Large intestine (tissue), 3 donors: ENCODE measurements at regions not wholly inside any gene's neighbourhood (a gene's known extent, or its start where the extent isn't known, plus 50 kb on each side); places are given as distances from the start of the nearest gene placed in this dataset.
"Not testable (repeated sequence)": the region's sequence is repeated elsewhere in the genome, so short reads cannot be mapped to it uniquely, and the experiment has no call there.

ENCODE experiments used
- DNase-seq, 2 donors: peaks; one replicate each; pipeline versions ENCODE4 v3.0.0 to v3.0.0-alpha.2; 2013
- H3K27ac ChIP-seq: one replicate; pipeline ENCODE4 v1.5.1; 2013; ENCODE audit warnings: low read length
- H3K27me3 ChIP-seq: 2 replicates; pipeline ENCODE4 v1.6.1; 2013; ENCODE audit warnings: low read length; ENCODE audit not compliant: control insufficient read depth, insufficient read depth
- H3K36me3 ChIP-seq: 2 replicates; pipeline ENCODE4 v1.6.1; 2013; ENCODE audit warnings: low read length; ENCODE audit not compliant: control insufficient read depth, insufficient read depth
- H3K4me1 ChIP-seq: one replicate; pipeline ENCODE4 v1.6.1; 2013; ENCODE audit warnings: low read length; ENCODE audit not compliant: control insufficient read depth, insufficient read depth
- H3K4me3 ChIP-seq: one replicate; pipeline ENCODE4 v1.5.1; 2013; ENCODE audit warnings: low read length
- H3K9me3 ChIP-seq: one replicate; pipeline ENCODE4 v1.6.1; 2013; ENCODE audit warnings: mild to moderate bottlenecking, low read depth, low read length, moderate library complexity; ENCODE audit not compliant: control insufficient read depth
- WGBS: methylation state at CpG from one replicate; pipeline ENCODE4 v1.1.5; 2013; ENCODE audit warnings: low lambda C conversion rate; ENCODE audit not compliant: insufficient coverage; 5-methylcytosine and 5-hydroxymethylcytosine counted together

- DNase-seq: no peak
- 90% methylated on average over 2 of the region's 2 CpGs for WGBS
- H3K9me3 ChIP-seq: no peaks in the 10 kb centered on the region
- H3K4me3 ChIP-seq: no peak overlapping the region
- H3K27ac ChIP-seq: no peak overlapping the region
- H3K36me3 ChIP-seq: no peaks in the 10 kb centered on the region
- H3K4me1 ChIP-seq: no peaks in the 10 kb centered on the region
- H3K27me3 ChIP-seq: no peaks in the 10 kb centered on the region
Observed at GRCh38 chr10:81200801-81201200, 663.1 kb downstream of the SH2D4B start.

DNA sequence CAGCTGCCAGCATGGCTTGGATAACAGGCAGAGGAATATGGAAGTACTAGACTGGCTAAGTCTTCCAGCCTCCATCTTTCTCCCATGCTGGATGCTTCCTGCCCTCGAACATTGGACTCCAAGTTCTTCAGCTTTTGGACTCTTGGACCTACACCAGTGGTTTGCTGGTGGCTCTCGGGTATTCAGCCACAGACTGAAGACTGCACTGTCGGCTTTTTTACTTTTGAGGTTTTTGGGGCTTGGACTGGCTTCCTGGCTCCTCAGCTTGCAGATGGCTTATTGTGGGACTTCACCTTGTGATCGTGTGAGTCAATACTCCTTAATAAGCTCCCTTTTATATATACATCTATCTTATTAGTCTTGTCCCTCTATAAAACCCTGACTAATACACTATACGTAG is 667.6 kb upstream of the NRG3 start:
- WGBS: 78% methylated on average over 1 of the region's 5 CpGs
- H3K27me3 ChIP-seq, H3K27ac ChIP-seq, H3K9me3 ChIP-seq, DNase-seq, H3K4me3 ChIP-seq, H3K36me3 ChIP-seq, H3K4me1 ChIP-seq: not testable (repeated sequence)

GRCh38 chr10:81213370-81213769 is 661.6 kb upstream of the NRG3 start:
- Histone ChIP-seq H3K9me3 (no peaks in the 10 kb centered on the region), H3K4me1 (no peaks in the 10 kb centered on the region), H3K27ac (no peak overlapping the region), H3K4me3 (no peak overlapping the region), H3K27me3 (no peaks in the 10 kb centered on the region), H3K36me3 (no peaks in the 10 kb centered on the region)
- 29% methylated on average over 1 of the region's 1 CpG for WGBS
- DNase-seq: no peak

- Histone ChIP-seq H3K36me3 (no peaks in the 10 kb centered on the region), H3K27me3 (no peaks in the 10 kb centered on the region), H3K27ac (no peak overlapping the region), H3K9me3 (no peaks in the 10 kb centered on the region), H3K4me1 (no peaks in the 10 kb centered on the region), H3K4me3 (no peak overlapping the region)
- no peak for DNase-seq
- WGBS: 100% methylated on average over 1 of the region's 3 CpGs
Observed at GRCh38 chr10:81215498-81215897, 659.5 kb upstream of the NRG3 start.

DNA sequence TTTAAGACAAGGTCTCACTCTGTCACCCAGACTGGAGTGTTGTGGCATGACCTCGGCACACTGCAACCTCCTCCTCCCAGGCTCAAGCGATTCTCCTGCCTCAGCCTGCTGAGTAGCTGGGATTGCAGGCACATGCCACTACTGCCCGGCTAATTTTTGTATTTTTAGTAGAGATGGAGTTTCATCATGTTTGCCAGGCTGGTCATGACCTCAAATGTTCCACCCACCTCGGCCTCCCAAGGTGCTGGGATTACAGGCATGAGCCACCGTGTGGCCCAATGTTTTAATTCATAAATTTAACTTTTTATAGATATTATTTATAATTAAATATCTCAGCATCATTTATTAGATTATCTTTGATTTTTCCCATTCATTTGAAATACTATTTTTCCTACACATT is 658.0 kb upstream of the NRG3 start:
- 90% methylated on average over 2 of the region's 5 CpGs for WGBS
- Histone ChIP-seq H3K27ac (no peak overlapping the region), H3K4me3 (no peak overlapping the region), H3K36me3 (no peaks in the 10 kb centered on the region), H3K27me3 (no peaks in the 10 kb centered on the region), H3K4me1 (no peaks in the 10 kb centered on the region), H3K9me3 (no peaks in the 10 kb centered on the region)
- DNase-seq: no peak

- WGBS: 96% methylated on average over 2 of the region's 4 CpGs
- no peak overlapping the region for H3K4me3 ChIP-seq
- no peak overlapping the region for H3K27ac ChIP-seq
- no peaks in the 10 kb centered on the region for H3K4me1 ChIP-seq
- H3K27me3 ChIP-seq: no peaks in the 10 kb centered on the region
- H3K36me3 ChIP-seq: no peaks in the 10 kb centered on the region
- peaks cover 3% of the 10 kb centered on the region for H3K9me3 ChIP-seq
- DNase-seq: no peak
Observed at GRCh38 chr10:81218307-81218706, 656.7 kb upstream of the NRG3 start.

DNA sequence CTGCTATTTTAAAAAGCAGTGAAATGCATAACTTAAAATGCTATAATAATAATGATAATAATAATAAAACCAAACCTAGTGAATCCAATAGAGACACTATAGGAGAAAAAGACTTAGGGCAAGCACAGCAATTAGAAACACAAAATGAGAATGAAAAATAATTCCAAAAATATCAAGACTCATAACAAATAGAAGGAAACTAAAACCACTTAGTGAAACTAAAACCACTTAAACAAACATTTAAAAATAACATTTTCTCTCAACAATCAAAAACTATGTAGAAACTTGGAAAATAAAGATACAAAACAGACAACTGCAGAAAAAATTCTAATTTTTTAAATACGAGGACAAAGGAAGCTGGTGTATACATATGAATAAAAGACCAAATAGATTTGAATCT is 655.2 kb upstream of the NRG3 start:
- Histone ChIP-seq H3K36me3 (no peaks in the 10 kb centered on the region), H3K9me3 (peaks cover 5% of the 10 kb centered on the region), H3K27me3 (no peaks in the 10 kb centered on the region), H3K27ac (no peak overlapping the region), H3K4me1 (no peaks in the 10 kb centered on the region), H3K4me3 (no peak overlapping the region)
- no peak for DNase-seq
- 63% methylated on average over 1 of the region's 1 CpG for WGBS

GRCh38 chr10:81248886-81249285 is 626.1 kb upstream of the NRG3 start:
- Histone ChIP-seq H3K27ac (no peak overlapping the region), H3K4me3 (no peak overlapping the region), H3K9me3 (no peaks in the 10 kb centered on the region), H3K36me3 (no peaks in the 10 kb centered on the region), H3K4me1 (no peaks in the 10 kb centered on the region), H3K27me3 (no peaks in the 10 kb centered on the region)
- no peak for DNase-seq
- WGBS: 80% methylated on average over 1 of the region's 3 CpGs

GRCh38 chr10:81251457-81252115 is 623.4 kb upstream of the NRG3 start:
- H3K36me3 ChIP-seq: no peaks in the 10 kb centered on the region
- H3K9me3 ChIP-seq: no peaks in the 10 kb centered on the region
- H3K4me1 ChIP-seq: no peaks in the 10 kb centered on the region
- no peak overlapping the region for H3K4me3 ChIP-seq
- H3K27me3 ChIP-seq: no peaks in the 10 kb centered on the region
- no peak for DNase-seq
- no peak overlapping the region for H3K27ac ChIP-seq
- 60% methylated on average over 1 of the region's 4 CpGs for WGBS

DNA sequence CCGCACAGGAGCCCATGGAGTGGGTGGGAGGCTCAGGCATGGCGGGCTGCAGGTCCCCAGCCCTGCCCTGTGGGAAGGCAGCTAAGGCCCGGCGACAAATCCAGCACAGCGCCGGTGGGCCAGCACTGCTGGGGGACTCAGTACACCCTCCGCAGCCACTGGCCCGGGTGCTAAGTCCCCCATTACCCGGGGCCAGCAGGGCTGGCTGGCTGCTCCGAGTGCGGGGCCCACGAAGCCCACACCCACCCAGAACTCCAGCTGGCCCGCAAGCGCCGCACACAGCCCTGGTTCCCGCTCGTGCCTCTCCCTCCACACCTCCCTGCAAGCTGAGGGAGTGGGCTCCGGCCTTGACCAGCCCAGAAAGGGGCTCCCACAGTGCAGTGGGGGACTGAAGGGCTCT is 610.0 kb upstream of the NRG3 start:
- not testable (repeated sequence) for H3K27me3 ChIP-seq, H3K9me3 ChIP-seq, DNase-seq, H3K4me3 ChIP-seq, H3K4me1 ChIP-seq, H3K27ac ChIP-seq, H3K36me3 ChIP-seq
- no CpG with 5 or more reads among the region's 18 CpGs for WGBS

- no CpG with 5 or more reads among the region's 2 CpGs for WGBS
- Histone ChIP-seq H3K9me3 (peaks cover 5% of the 10 kb centered on the region), H3K4me1 (no peaks in the 10 kb centered on the region), H3K27me3 (no peaks in the 10 kb centered on the region), H3K36me3 (no peaks in the 10 kb centered on the region), H3K4me3 (no peak overlapping the region), H3K27ac (no peak overlapping the region)
- no peak for DNase-seq
Observed at GRCh38 chr10:81270051-81270450, 604.9 kb upstream of the NRG3 start.
